HG03135 (cell line): ENCODE measurements at regions not wholly inside any gene's neighbourhood (a gene's known extent, or its start where the extent isn't known, plus 50 kb on each side); places are given as distances from the start of the nearest gene placed in this dataset.
"Not testable (repeated sequence)": the region's sequence is repeated elsewhere in the genome, so short reads cannot be mapped to it uniquely, and the experiment has no call there.

Experiments
- ATAC-seq: cut with Tn5 transposase; IDR thresholded peaks from one replicate; pipeline ENCODE4 v1.9.1; 2021; ENCODE audit warnings: mild to moderate bottlenecking, moderate library complexity; ENCODE audit not compliant: unreplicated experiment

DNA sequence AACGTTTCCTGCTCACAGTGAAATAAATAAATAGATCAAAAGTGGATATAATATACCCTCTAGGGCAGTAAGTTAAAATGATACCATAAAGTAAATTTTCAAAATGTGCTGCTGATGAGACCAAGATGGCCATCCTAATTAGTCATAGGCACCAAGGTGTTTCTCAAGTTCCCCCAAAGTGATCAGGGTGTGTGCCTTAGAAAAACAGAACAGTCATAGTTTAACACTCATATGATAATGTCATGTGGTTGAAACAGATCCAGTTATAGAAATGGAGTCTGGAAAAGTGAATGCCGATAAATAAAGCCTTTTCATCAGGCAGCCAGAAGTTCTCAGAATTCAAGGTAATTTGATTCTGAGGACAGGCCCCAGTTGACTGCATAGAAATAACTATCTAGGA lies 161.5 kb upstream of the CDKN2B start:
- no peak for ATAC-seq

GRCh38 chr9:22170990-22171670 lies 162.0 kb upstream of the CDKN2B start:
- ATAC-seq, result no peak

- no peak for ATAC-seq
Observed at GRCh38 chr9:22171691-22172090, 162.6 kb upstream of the CDKN2B start.

- ATAC-seq, result no peak
Observed at GRCh38 chr9:22173908-22174307, 164.8 kb upstream of the CDKN2B start.

DNA sequence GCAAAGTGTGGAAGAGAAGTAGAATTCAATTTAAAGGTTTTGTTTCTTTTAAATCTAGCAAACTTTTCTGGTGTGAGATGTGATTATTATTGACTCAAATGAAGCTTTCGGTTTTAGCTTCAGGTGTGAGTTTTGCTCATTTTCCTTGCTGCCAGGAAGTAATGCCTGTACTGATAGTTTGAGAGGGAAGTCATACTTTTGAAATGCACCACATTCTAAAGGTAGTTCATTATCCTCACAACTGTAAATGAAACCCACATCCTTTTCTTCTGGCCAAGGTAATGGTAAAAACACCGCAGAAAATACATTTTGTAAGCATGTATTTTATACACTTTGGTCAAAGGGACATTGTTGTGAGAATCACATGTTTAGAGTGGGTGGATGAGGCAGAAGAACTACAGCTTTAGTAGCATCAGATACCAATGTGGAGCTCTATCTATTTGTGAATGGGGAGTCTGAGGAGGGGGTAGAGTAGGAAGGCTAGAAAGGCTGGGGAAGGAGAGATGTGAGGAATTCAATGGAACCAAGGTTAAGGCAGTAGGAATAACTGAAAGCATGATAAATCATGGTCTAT lies 167.0 kb upstream of the CDKN2B start:
- peak; percentile 67 for ATAC-seq

DNA sequence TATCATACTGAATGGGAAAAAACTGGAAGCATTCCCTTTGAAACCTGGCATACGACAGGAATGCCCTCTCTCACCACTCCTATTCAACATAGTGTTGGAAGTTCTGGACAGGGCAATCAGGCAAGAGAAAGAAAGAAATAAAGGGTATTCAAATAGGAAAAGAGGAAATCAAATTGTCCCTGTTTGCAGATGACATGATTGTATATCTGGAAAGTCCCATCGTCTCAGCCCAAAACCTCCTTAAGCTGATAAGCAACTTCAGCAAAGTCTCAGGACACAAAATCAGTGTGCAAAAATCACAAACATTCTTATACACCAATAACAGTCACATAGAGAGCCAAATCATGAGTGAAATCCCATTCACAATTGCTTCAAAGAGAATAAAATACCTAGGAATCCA lies 171.9 kb upstream of the CDKN2B start:
- not testable (repeated sequence) for ATAC-seq

GRCh38 chr9:22189471-22189870 lies 180.4 kb upstream of the CDKN2B start:
- no peak for ATAC-seq

DNA sequence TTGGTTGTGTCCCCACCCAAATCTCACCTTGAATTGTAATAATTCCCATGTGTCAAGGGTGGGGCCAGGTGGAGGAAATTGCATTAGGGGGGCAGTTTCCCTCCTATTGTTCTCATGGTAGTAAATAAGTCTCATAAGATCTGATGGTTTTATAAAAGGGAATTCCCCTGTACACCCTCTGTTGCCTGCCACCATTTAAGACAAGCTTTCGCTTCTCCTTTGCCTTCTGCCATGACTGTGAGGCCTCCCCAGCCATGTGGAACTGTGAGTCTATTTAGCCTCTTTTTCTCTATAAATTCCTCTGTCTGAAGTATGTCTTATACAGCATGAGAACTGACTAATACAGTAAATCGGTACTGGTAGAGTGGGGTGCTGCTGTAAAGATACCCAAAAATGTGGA lies 187.9 kb upstream of the CDKN2B start:
- ATAC-seq, result peak; percentile 83

GRCh38 chr9:22198681-22199080 lies 189.6 kb upstream of the CDKN2B start:
- ATAC-seq, result no peak

GRCh38 chr9:22201256-22201655 lies 192.2 kb upstream of the CDKN2B start:
- no peak for ATAC-seq

DNA sequence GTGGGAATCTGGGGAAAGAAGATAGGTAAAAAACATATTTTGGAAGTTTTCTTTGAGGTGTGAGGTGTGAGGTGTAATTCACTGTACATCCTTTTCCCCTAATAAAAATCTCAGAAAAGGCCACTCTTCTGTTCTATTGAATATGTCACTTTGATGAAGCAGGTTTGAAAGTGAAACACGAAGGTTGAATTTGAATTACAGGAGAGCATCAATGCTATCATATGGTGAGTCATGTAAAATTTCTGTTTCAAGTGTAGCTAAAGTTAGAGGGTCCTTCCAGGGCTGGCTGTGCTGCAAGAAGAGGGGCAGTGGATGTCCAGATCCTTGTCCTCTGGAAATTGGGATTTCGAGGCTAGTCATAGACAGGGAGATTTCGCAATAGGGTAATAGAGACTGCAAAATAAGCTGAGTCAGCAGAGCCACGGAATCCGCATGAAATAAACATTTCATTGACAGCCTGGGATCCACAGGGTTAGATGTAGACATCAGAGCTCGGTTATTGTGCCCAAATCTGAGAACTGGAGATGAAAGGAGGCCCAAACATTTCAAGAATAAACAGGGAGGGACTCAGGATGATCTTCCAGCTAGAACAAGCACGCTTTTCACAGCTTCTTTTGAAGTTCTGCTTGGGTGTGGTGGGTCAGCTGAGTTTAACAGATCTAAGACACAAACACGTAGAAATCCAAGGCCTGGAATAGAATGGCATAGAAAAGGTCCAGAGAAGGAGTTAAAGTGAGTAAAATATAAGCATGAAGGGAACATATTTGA lies 194.4 kb upstream of the CDKN2B start:
- no peak for ATAC-seq

- no peak for ATAC-seq
Observed at GRCh38 chr9:22204240-22204639, 195.1 kb upstream of the CDKN2B start.

DNA sequence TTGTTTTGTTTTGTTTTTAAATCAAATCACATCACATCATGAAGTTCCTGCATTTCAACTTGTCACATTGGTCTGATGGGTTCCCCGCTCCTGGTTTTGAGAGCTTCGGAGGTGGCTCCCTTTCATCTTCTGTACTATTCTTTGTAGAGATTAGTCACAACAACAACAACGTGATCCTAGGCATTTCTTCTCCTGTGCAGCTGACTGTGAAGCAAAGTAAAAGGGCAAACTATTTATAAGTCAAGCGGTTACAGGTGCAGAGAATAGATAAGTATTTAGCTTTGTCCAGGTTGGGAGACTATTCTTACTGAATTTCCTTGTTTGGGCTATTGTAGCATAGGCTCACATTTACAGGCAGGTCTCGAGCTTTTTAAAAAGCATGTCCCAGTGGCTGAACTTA lies 197.7 kb upstream of the CDKN2B start:
- no peak for ATAC-seq

DNA sequence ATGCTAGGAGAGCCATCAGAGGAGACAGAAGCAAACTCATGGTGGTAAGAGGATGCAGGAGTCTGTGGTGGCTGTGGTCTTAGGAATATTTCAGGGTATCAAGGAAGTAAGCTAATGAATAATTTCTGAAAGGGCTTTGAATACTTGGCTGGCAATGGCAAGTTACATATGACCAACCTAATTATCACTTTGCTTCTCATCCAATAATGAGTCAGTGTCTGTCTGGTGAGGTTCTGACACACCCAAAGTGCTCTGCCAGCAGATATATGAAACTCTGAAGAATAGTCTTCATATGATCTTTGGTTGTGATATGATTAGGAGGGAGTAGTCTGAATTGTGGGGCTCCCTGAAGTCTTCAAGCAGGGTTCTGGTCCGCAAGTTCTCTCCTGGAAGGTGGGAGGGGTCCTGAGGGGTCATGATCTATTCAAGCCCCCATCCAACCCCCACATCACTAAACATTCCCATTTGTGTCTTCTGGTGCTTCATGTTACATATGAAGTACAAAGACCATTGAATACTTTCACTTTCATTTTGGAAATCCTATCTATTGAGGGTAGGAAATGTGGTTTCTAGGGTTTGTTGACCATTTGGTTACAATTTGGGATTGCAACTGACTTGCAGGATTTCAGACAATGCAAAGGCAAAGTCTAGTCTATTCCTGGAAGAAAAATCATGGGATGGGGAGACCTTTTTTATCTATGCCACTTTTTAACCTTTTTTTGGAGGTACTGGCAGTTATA lies 199.9 kb upstream of the CDKN2B start:
- no peak for ATAC-seq

DNA sequence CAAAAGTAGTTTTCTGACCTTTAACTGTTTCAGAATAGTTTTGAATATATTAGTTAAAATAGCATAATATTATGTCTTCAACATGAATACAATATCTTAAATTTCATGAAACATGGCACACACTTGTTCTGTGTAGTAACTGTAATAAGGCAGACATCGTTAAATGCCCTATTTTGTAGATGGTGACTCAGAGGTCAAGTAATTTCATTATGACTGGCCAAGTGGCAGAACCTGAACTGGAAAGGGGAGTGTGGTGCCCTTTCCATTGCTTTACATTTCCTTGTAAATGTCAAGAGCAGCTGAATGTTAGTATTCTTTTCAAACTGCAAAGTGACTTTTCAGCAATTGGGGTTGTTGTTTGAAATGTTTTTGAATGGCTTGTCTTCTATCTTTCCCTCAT lies 201.2 kb upstream of the CDKN2B start:
- ATAC-seq, result no peak

DNA sequence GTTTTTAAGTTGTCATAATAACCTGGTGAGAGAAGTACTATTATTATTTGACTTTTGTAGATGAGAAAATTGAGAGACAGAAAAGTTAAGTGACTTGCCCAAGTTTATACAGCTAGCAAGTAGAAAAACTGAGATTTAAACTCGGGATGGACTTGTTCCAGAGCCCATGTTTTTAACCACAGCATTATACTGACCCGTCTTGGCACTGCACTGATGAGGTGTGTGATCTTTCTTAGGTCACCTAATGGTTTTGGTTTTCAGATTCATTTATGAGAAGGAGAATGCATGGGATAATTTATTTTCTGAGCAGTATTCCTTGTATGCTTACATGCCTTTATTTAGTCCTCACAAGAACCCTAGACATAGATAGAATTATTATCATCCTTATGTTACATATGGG lies 201.8 kb upstream of the CDKN2B start:
- no peak for ATAC-seq

- ATAC-seq, result no peak
Observed at GRCh38 chr9:22211588-22212360, 202.7 kb upstream of the CDKN2B start.

GRCh38 chr9:22214021-22214420 lies 204.9 kb upstream of the CDKN2B start:
- no peak for ATAC-seq

DNA sequence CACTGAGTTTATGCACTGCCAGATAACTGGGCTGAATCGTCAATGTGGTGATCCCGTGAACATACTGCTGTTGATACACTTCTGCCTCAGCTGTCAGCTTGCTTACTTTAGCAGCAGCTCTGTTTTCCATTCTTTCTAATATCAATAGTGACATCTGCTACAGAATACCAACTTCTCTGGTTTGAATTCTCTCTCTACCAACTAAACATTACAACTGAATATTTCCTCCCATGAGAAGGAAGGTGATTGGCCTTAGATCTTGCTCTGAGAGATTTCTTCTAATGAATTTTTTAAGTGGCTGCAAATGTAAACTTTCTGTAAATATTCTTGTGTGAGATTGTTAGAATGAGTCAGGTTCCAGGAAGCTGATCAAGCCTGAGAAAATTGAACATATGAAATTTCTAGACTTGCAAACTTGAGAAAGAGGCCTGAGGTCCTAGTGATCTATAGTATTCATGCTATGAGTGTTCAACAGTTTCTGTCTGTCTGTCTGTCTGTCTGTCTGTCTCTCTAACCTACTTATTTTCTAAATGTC lies 205.5 kb upstream of the CDKN2B start:
- ATAC-seq, result no peak

DNA sequence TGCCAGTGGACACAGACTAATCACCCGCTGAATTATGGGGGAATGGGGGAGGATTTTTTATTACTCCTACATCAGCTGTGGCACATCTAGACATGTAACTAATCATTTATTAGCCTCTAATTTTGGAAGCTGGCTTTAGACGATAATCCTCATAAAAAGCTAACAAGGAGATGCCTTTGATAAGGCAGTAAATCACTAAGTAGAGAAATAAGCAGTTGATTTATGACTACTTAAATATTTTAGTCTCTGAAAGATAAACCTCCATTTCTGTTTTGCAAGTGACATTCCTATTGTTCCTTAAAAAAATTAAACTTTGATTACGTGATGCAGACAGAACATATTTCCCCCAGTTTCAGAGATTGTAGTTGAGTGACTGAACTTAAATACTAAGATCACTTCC lies 206.4 kb upstream of the CDKN2B start:
- ATAC-seq, result no peak
